DOHH2 (cell line): ENCODE measurements at regions not wholly inside any gene's neighbourhood (a gene's known extent, or its start where the extent isn't known, plus 50 kb on each side); places are given as distances from the start of the nearest gene placed in this dataset.

ENCODE experiments used
- EZH2phosphoT487 ChIP-seq: fragments of 200-600 bp; sonication (generic); IDR thresholded peaks from 2 replicates; pipeline ENCODE4 v1.6.1; 2017; ENCODE audit warnings: borderline replicate concordance, mild to moderate bottlenecking, antibody characterized with exemption, low read length, moderate library complexity, mixed read lengths
- TF ChIP-seq, protein P1 (sequence below): fragments of 200-600 bp; sonication (generic); IDR thresholded peaks from one replicate; pipeline ENCODE4 v1.5.1; 2014; ENCODE audit warnings: antibody characterized with exemption, mild to moderate bottlenecking, low read depth, low read length; ENCODE audit not compliant: poor library complexity, severe bottlenecking

DNA sequence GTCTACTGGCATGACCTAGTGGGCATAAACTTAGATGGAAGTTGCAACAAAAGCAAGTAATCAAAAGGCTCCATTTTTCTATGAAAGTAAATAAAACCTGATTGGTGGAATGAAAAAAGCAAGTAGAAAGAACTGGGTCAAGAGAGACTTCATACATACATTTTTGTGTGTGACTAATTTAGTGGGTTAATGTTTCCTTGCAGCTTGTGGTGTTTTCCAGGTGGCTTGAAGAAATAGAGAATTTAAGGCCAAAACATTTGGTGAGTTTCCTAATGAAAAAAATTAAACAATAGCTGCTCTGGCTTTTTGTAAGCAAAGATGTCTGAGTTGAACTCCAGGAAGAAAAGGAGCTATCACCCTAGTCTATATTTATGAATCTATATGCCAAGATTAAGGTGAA lies 71.0 kb downstream of the ZC3H11B start:
- TF ChIP-seq, protein P1, sequence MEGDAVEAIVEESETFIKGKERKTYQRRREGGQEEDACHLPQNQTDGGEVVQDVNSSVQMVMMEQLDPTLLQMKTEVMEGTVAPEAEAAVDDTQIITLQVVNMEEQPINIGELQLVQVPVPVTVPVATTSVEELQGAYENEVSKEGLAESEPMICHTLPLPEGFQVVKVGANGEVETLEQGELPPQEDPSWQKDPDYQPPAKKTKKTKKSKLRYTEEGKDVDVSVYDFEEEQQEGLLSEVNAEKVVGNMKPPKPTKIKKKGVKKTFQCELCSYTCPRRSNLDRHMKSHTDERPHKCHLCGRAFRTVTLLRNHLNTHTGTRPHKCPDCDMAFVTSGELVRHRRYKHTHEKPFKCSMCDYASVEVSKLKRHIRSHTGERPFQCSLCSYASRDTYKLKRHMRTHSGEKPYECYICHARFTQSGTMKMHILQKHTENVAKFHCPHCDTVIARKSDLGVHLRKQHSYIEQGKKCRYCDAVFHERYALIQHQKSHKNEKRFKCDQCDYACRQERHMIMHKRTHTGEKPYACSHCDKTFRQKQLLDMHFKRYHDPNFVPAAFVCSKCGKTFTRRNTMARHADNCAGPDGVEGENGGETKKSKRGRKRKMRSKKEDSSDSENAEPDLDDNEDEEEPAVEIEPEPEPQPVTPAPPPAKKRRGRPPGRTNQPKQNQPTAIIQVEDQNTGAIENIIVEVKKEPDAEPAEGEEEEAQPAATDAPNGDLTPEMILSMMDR = no peak
- no peak for TF ChIP-seq EZH2phosphoT487
